ENCODE measurements at regions not wholly inside any gene's neighbourhood (a gene's known extent, or its start where the extent isn't known, plus 50 kb on each side); places are given as distances from the start of the nearest gene placed in this dataset.

DNA sequence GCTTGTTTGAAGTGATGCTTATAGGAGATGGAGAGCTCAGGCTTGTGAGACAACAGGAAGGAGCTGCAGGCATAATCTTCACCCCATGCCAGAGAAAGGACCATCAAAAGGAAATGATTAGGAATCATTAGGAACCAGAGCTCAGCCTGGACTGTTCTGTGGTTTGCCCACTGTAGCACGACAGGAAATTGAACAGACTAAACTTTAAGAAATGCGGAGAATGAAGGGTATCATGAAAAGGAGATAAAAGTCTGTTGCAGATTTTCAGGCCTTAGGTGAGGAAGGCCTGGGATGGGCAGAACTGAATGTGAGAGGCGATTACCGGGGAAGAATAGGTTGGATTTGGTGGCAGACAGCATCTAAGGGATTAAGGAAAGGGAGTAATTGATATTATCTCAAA, 292.0 kb upstream of the PLXNA2 start:
- no peak for DNase-seq (ENCODE audit: low read depth in 1 of 2, low spot score in 1 of 2)
- TF ChIP-seq JUND (IDR thresholded peaks at IDR 0.05; ENCODE audit: low read depth): no peak
- in situ Hi-C loops (cut with HindIII; ENCODE audit: low pct_unique_long_range_greater_than_20kb, low sequenced_read_pairs): no loop called here

DNA sequence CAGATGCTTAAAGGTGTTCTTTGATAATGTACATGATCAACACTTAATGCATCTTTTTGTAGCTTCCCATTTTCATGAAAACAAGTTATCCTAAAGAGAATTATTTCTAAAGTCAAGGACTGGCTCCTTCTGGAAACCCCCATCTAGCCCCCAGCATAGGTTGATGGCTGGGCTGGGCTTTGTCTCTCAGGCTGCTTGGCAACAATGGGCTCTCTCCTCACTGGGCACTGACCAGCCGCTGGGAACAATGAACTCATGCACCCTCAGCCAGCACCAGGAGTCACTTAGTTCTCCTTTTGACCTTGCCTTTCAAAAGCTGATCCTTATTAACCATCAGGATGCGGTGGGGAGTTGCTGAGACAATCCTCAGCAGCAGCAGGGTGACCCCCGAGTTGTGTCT, 293.0 kb upstream of the PLXNA2 start:
- TF ChIP-seq JUND (IDR thresholded peaks at IDR 0.05; ENCODE audit: low read depth): no peak
- no peak for DNase-seq (ENCODE audit: low read depth in 1 of 2, low spot score in 1 of 2)
- in situ Hi-C loops (cut with HindIII; ENCODE audit: low pct_unique_long_range_greater_than_20kb, low sequenced_read_pairs): no loop called here

DNA sequence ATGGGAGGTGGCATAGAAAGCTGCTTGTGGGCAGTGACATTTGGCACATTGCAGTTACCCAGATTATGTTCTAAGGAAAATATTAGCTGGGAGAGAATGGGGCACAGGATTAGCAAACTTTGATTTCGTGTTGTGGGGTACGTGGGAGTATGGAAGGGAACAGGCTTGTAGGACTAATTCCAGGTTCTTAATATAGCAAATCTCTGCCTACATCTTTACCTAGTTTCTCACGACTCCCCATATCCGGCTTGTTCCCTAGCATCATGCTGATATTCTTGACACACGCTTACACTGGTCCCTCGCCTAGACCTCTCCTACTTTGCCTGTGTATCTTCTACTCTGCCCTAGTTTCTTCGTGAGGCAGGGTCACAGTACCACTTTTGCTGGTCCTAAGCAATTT, 293.9 kb upstream of the PLXNA2 start:
- no peak for DNase-seq (ENCODE audit: low read depth in 1 of 2, low spot score in 1 of 2)
- TF ChIP-seq JUND (IDR thresholded peaks at IDR 0.05; ENCODE audit: low read depth): no peak
- in situ Hi-C loops (cut with HindIII; ENCODE audit: low pct_unique_long_range_greater_than_20kb, low sequenced_read_pairs): no loop called here

DNA sequence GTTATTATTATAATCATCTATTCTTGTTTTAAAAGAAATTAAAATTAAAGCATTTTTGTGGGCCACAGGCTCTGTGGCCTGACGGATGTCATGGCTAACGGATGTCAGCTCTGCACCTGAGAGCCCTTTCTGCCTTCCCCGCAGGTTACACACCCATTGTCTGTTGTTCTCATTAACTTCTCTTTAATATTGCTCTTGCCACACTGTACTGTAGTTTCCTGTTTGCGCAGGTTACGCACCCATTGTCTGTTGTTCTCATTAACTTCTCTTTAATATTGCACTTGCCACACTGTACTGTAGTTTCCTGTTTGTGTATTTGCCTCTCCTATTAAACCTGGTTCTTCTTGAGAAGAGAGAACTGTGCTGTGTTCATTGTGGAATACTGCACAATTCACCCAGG, 294.4 kb upstream of the PLXNA2 start:
- DNase-seq (ENCODE audit: low read depth in 1 of 2, low spot score in 1 of 2): no peak
- in situ Hi-C loops (cut with HindIII; ENCODE audit: low pct_unique_long_range_greater_than_20kb, low sequenced_read_pairs): no loop called here
- TF ChIP-seq JUND (IDR thresholded peaks at IDR 0.05; ENCODE audit: low read depth): no peak

DNA sequence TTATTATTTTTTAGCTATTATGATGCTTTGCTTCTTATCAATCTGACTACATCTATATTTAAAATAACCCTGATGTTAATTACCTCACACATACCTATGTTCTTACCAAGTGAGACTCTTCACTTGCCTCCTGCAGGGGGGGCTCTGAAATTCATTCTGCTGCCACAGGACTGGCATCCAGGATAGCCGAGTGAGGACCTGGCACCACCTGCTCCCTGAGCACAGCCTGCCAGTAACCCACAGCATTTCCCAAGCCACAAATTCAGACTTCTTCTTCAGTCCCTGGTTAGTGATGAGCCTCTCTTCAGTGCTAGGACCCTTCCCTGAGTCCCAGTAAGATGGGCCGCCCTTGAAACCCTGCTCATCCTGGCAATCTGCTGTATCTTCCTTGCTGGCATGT, 296.5 kb upstream of the PLXNA2 start:
- no peak for TF ChIP-seq JUND (IDR thresholded peaks at IDR 0.05; ENCODE audit: low read depth)
- in situ Hi-C loops (cut with HindIII; ENCODE audit: low pct_unique_long_range_greater_than_20kb, low sequenced_read_pairs): no loop called here
- no peak for DNase-seq (ENCODE audit: low read depth in 1 of 2, low spot score in 1 of 2)

DNA sequence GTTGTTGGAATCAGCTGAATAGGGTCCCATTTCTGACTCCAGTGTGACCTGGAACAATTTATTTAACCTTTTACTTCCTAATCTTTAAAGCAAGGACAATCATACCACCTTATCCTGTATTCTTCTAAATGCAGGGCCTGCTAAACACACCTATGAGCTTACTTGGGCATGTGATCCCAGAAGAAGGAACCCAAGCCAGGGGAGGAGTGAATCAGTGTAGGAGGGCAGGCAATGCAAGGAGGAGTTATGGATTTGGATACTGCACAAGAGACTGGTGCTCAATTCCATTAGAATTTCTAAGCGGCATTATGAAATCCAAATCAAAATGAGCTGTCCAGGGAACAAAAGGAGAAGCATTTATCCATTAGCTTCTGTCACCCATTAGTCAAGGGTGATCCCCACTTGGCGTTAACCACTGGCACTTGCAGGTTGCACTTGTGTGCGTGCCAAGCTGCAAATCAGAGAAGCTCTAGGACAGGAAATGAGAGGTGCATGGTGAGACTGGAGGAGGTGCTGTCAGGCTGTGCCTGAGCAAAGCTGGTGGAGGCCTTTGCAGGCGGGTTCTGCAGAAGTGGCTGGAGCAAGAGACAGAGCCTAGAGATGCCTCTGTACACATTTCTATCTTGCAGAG, 297.2 kb upstream of the PLXNA2 start:
- in situ Hi-C loops (cut with HindIII; ENCODE audit: low pct_unique_long_range_greater_than_20kb, low sequenced_read_pairs): no loop called here
- no peak for TF ChIP-seq JUND (IDR thresholded peaks at IDR 0.05; ENCODE audit: low read depth)
- no peak for DNase-seq (ENCODE audit: low read depth in 1 of 2, low spot score in 1 of 2)

DNA sequence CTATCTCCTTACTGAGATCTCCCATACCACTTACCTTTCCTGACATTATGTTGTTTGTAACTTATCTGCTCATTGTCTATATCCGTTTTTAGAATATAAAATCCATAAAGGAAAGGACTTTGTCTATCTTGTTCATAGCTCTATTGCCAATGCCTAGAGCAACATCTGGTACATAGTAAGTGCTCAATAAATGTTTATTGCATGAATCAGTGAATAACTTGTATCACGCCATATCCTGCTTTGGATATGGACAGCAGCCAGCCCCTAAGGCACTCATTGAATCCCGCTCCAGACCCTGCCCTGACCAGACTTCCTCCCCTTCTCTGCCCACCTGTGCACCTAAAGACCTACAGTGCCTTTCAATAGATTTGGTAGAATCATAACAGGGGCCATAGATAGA, 298.1 kb upstream of the PLXNA2 start:
- in situ Hi-C loops (cut with HindIII; ENCODE audit: low pct_unique_long_range_greater_than_20kb, low sequenced_read_pairs): no loop called here
- TF ChIP-seq JUND (IDR thresholded peaks at IDR 0.05; ENCODE audit: low read depth): no peak

DNA sequence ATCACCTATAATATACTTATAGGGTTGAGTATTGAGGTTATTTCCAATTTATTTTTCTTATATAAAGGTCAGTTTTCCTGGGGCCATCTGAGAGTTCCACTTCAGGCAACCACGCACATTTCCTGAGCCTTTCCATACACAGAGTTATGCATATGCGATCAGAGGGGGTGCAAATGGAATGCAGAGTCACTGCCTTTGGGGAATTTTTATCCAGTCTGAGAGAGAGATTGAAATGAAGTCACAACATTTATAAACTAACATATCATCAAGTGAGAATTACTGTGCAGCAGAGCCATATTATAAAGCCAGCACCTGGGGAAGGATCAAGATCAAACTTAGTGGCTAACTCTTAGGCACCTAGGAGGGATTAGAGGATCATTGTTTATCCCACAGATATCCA, 299.9 kb upstream of the PLXNA2 start:
- no peak for TF ChIP-seq JUND (IDR thresholded peaks at IDR 0.05; ENCODE audit: low read depth)
- DNase-seq (ENCODE audit: low read depth in 1 of 2, low spot score in 1 of 2): no peak
- in situ Hi-C loops (cut with HindIII; ENCODE audit: low pct_unique_long_range_greater_than_20kb, low sequenced_read_pairs): no loop called here

More for the DNA sequence above, 298.1 kb upstream of the PLXNA2 start:
- DNase-seq (ENCODE audit: low read depth in 1 of 2, low spot score in 1 of 2): no peak

DNA sequence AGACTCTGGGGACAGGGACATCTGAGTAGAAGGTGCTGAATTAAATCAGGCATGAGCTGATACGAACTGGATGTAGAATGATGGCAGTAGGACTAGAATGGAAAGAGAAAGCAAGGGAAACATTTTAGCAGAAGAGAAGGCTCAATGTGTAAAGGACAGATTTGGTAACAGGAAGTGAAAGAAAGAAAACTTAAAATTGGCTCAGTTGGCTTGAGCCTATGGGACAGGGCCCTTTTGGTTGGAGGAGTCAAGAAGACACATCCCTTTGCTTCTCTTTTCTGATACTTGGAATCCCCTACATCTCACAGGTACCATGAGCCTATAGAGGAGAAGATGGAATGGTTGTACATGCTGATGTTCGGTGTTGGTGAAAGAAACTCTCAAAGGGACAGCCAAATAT, 300.6 kb upstream of the PLXNA2 start:
- in situ Hi-C loops (cut with HindIII; ENCODE audit: low pct_unique_long_range_greater_than_20kb, low sequenced_read_pairs): no loop called here

DNA sequence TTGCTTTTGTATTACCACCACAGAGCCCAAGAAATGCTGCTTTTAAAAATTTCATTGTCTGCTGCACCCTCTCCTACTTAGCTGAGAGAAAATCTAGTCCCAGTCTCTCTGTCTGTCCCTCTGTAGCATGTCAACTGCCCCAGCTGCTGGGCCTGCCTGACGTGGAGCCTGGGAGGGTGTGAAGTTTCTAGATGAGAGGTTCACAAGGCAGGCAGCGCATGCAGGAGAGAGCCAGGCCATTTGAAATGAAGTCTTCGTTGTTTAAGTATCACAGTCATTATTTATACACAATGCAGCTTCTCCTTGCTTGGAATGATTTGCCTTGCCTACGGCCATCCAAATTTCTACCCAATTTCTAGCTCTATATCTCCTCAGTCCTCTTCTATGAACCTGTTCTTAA, 306.8 kb upstream of the PLXNA2 start:
- in situ Hi-C loops (cut with HindIII; ENCODE audit: low pct_unique_long_range_greater_than_20kb, low sequenced_read_pairs): no loop called here
- no peak for DNase-seq (ENCODE audit: low read depth in 1 of 2, low spot score in 1 of 2)
- no peak for TF ChIP-seq JUND (IDR thresholded peaks at IDR 0.05; ENCODE audit: low read depth)

More for the DNA sequence above, 300.6 kb upstream of the PLXNA2 start:
- TF ChIP-seq JUND (IDR thresholded peaks at IDR 0.05; ENCODE audit: low read depth): no peak
- no peak for DNase-seq (ENCODE audit: low read depth in 1 of 2, low spot score in 1 of 2)

DNA sequence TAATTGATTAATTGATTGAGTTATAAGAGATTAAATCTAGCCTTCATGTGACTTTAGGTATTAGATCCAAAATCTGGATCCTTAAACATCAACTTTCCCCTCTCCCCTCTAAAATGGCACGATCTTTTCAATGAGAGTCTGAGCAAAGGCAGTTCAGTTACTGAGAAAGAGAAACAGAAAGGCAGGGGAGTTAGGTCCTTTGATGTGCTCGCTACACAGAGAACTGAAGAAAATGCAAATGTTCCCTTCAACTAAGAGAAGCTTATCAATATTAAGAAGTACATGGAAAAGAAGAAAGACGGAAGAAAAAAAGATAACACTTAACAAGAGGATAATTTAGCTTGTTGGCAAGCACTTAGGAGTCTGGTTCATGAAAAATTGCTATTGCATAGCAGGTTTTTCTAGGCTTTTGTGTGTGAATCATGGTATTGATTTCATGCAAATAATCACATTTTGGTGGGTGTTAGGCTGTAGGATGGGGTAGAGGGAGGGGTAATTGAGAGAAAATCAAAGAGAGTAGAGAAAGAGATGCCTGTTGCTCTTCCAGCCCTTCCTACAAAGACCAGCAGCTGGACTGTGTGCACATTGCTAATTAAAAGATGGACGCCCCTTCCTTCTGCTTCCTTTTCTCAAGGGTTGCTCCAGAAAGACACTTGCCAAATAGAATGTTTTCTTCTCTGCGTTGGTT, 307.6 kb upstream of the PLXNA2 start:
- TF ChIP-seq JUND (IDR thresholded peaks at IDR 0.05; ENCODE audit: low read depth): no peak
- DNase-seq (ENCODE audit: low read depth in 1 of 2, low spot score in 1 of 2): no peak
- in situ Hi-C loops (cut with HindIII; ENCODE audit: low pct_unique_long_range_greater_than_20kb, low sequenced_read_pairs): no loop called here

DNA sequence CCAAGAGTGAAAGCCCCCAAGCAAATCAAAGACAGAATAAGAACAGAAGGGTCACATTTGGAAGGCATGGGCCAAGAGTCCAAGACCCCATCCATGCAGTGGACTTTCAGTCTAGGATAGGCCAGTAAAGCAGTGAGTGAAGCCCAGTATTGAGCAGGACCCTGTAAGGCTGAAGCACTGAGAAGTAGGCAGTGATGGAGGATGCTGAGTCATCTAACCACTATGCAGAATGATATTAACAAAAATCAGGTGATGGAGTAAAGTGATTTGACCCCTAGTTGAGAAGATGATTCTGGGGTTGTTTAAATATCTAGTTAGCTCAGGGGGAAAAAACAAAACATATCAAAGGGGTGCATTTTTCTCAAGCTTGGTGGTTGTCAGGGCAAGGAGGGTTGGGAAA, 308.7 kb upstream of the PLXNA2 start:
- no peak for DNase-seq (ENCODE audit: low read depth in 1 of 2, low spot score in 1 of 2)
- no peak for TF ChIP-seq JUND (IDR thresholded peaks at IDR 0.05; ENCODE audit: low read depth)
- in situ Hi-C loops (cut with HindIII; ENCODE audit: low pct_unique_long_range_greater_than_20kb, low sequenced_read_pairs): no loop called here

DNA sequence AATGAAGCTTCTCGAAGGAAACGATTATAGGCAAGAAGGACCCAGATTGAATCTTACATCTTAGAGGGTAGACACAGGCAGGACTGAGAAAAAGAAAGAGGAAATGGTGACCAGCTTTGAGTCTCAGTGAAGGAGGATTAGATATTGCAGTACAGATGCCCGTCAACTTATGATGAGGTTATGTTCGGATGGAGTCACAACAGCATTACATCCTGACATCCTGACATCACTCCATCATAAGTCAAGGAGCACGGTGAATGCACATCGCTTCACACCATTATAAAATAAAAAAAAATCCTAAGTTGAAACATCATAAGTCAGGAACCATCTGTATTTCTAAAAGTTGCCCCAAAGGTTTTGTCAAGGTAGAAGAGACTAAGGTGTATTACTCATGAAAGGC, 312.3 kb upstream of the PLXNA2 start:
- in situ Hi-C loops (cut with HindIII; ENCODE audit: low pct_unique_long_range_greater_than_20kb, low sequenced_read_pairs): no loop called here
- DNase-seq (ENCODE audit: low read depth in 1 of 2, low spot score in 1 of 2): no peak
- TF ChIP-seq JUND (IDR thresholded peaks at IDR 0.05; ENCODE audit: low read depth): no peak
